Effector CD4-positive, alpha-beta T cell (primary cell): ENCODE measurements at regions not wholly inside any gene's neighbourhood (a gene's known extent, or its start where the extent isn't known, plus 50 kb on each side); places are given as distances from the start of the nearest gene placed in this dataset.
"Not testable (repeated sequence)": the region's sequence is repeated elsewhere in the genome, so short reads cannot be mapped to it uniquely, and the experiment has no call there.

Source experiments
- DNase-seq: peaks from one replicate; pipeline ENCODE4 v3.0.0-alpha.2; 2020

- no peak for DNase-seq
These were observed 409.4 kb upstream of the SASH1 start for GRCh38 chr6:147933224-147933623.

GRCh38 chr6:147935656-147936055 is 407.0 kb upstream of the SASH1 start:
- DNase-seq: no peak

GRCh38 chr6:147936703-147937470 is 405.8 kb upstream of the SASH1 start:
- no peak for DNase-seq

- no peak for DNase-seq
These were observed 401.5 kb upstream of the SASH1 start for GRCh38 chr6:147941143-147941542.

GRCh38 chr6:147942363-147942762 is 400.3 kb upstream of the SASH1 start:
- DNase-seq: no peak

GRCh38 chr6:147944122-147944521 is 398.5 kb upstream of the SASH1 start:
- no peak for DNase-seq

- DNase-seq: no peak
These were observed 395.1 kb upstream of the SASH1 start for GRCh38 chr6:147947521-147947920.

GRCh38 chr6:147949981-147950622 is 392.5 kb upstream of the SASH1 start:
- DNase-seq: no peak

GRCh38 chr6:147950623-147950987 is 392.0 kb upstream of the SASH1 start:
- DNase-seq: no peak

- DNase-seq: no peak
These were observed 390.9 kb upstream of the SASH1 start for GRCh38 chr6:147951726-147952125.

GRCh38 chr6:147954938-147955337 is 387.7 kb upstream of the SASH1 start:
- no peak for DNase-seq

- DNase-seq: no peak
These were observed 384.0 kb upstream of the SASH1 start for GRCh38 chr6:147958683-147959082.

GRCh38 chr6:147961481-147962141 is 381.0 kb upstream of the SASH1 start:
- no peak for DNase-seq

GRCh38 chr6:147965448-147965847 is 377.2 kb upstream of the SASH1 start:
- DNase-seq: not testable (repeated sequence)

- DNase-seq: no peak
These were observed 371.7 kb upstream of the SASH1 start for GRCh38 chr6:147970970-147971369.

- no peak for DNase-seq
These were observed 370.2 kb upstream of the SASH1 start for GRCh38 chr6:147972448-147972847.

GRCh38 chr6:147973806-147974205 is 368.8 kb upstream of the SASH1 start:
- DNase-seq: no peak

GRCh38 chr6:147974376-147974775 is 368.3 kb upstream of the SASH1 start:
- no peak for DNase-seq

- DNase-seq: no peak
These were observed 364.7 kb upstream of the SASH1 start for GRCh38 chr6:147977851-147978465.

- no peak for DNase-seq
These were observed 362.7 kb upstream of the SASH1 start for GRCh38 chr6:147979966-147980365.

- DNase-seq: no peak
These were observed 358.9 kb upstream of the SASH1 start for GRCh38 chr6:147983581-147984366.

GRCh38 chr6:147986846-147987245 is 355.8 kb upstream of the SASH1 start:
- no peak for DNase-seq

- no peak for DNase-seq
These were observed 352.5 kb upstream of the SASH1 start for GRCh38 chr6:147990159-147990558.
